ENCODE measurements at regions not wholly inside any gene's neighbourhood (a gene's known extent, or its start where the extent isn't known, plus 50 kb on each side); places are given as distances from the start of the nearest gene placed in this dataset.

DNA sequence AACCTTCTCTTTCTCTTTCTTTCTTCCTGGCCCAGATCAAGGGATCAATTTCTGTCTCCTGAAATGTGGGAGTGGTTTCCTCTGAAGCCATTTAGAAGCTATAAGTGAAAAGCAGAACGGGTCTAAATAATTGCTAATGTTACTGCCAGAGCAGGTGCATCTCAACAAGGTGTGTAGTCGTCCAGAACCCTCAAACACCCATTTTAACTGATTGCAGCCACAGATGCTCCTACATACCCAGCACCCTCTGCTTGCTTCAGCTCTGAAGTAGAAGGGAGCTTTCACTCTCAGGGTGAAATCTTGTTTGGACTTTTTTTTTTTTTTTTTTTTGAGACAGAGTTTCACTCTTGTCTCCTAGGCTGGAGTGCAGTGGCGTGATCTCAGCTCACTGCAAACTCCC is 592.1 kb upstream of the ARID1B start:
- no peak for DNase-seq (ENCODE audit: low spot score)

GRCh38 chr6:156183678-156184077 is 593.5 kb upstream of the ARID1B start:
- DNase-seq (ENCODE audit: low spot score) = no peak

DNA sequence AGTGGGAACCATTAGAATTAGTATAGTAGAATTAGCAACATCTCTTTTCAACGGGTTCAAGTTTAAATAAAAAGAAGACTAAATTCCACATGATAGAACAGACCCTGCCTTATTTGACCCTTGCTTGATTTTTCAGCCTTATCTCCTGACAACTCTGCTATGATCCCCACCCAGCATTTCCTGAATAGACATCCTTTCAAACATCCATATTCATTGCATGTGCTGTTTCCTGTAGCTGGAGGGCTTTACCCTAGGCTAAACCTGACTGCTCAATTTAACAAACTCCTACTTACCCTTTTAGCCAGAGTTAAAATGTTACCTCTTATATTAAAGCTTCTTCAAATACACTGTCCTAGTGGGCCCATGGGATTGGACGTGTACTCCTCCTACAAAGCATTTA is 594.8 kb upstream of the ARID1B start:
- no peak for DNase-seq (ENCODE audit: low spot score)

- no peak for DNase-seq (ENCODE audit: low spot score)
These were observed 595.7 kb upstream of the ARID1B start for GRCh38 chr6:156181506-156181905.

DNA sequence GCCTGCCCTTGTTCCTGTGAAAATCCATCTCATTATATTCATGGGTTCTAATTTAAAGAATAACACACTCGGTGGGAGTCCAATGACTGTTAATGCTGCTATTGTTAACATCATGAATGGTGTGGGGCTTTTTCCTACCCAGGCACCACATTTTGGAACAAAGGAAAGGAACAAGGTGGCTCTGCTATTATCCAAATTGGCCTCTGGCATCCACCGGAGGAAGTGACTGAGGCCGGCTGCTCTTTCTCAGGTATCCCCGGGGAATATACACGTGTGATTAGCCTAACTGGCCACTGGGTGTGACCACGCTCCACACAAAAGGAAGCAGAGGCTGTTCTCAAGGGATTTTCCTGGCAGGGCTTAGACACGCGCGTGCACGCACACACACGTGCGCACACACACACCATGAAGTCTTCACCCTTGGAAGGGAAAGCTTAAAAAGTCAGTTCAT is 601.2 kb upstream of the ARID1B start:
- no peak for DNase-seq (ENCODE audit: low spot score)

GRCh38 chr6:156175433-156175832 is 601.7 kb upstream of the ARID1B start:
- DNase-seq (ENCODE audit: low spot score) = no peak

DNA sequence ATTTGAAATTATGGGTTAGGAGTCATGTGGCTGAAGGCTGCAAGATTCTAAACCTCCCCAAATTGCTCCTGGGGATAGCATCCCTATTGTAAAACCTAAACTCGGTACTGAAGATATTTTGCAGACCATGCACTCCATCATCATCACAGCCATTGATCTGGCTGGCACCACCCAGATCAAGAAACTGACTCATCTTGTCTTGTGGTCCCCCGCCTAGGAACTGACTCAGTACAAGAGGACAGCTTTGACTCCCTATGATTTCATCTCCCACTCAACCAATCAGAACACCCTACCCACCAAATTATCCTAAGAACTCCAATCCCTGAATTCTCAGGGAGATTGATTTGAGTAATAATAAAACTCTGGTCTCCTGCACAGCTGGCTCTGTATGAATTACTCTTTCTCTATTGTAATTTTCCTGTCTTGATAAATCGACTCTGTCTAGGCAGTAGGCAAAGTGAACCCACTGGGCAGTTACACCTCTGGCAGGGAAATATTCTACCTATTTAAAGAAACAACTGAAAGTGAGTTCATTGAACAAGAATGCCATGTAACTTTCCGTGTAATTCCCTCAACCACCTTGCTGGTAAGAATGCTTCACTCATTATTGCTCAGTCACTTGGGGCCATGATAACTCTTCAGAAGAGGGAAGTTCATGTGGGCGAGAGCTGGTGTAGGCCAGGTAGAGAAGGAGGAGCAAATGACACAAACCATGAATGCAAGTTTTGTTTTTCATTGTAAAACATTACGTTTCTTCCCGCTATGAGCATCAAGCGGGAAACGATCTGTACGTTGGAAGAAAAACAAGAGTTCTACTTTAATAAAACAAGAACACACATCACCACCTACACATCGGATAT is 602.9 kb upstream of the ARID1B start:
- DNase-seq (ENCODE audit: low spot score) = no peak

DNA sequence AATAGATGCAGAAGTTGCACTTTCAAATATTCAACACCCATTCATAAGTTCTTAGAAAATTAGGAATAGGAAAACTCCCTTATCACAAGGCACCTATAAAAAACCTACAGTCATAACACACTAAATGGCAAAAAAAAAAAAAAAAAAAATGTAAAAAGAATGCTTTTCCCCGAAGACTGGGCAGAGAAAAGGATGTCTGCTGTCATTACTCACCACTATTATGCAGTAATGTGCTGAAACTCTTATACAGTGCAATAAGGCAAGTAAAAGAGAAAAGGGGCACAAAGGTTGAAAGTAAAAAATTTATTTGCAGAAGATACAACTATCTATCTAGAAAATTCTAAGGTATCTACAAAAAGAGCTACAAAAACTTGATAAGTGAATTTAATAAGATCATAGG is 607.8 kb upstream of the ARID1B start:
- no peak for DNase-seq (ENCODE audit: low spot score)

- no peak for DNase-seq (ENCODE audit: low spot score)
These were observed 609.5 kb upstream of the ARID1B start for GRCh38 chr6:156167625-156168071.

GRCh38 chr6:156167016-156167624 is 610.1 kb upstream of the ARID1B start:
- no peak for DNase-seq (ENCODE audit: low spot score)

GRCh38 chr6:156166093-156166492 is 611.1 kb upstream of the ARID1B start:
- no peak for DNase-seq (ENCODE audit: low spot score)

DNA sequence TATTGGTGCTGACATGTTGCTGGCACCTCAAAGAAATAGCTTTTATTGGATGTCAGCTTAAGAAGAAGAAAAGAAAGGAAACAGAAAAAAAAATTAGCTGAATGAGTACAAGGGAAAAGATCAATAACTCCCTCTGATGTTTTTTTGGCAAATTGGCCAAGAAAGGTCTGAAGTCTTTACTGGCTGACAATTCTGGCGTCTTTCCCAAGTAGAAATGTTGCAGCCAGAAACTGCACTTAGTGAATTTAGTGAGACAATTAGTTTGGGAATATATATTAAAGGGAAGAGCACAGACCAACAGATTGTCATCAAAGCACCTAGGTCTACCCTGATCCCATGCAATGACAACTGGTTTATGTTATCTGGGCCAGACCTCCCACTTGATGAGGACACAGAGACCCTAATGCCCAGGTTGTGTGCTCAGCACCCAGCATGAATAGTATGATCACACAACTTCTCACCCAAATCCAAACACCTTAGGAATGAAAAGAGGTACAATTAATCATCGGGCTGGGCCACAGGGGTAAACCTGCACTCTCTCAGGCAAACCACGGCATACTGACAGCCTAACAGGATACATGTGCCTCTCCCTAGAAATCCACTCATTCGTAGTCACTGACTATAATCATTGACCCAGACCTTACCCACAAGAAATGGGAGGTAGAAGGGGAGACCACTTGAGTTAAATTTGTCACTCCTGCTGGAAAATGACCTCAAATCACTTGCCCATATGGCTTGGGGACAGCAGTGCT is 612.3 kb upstream of the ARID1B start:
- no peak for DNase-seq (ENCODE audit: low spot score)

DNA sequence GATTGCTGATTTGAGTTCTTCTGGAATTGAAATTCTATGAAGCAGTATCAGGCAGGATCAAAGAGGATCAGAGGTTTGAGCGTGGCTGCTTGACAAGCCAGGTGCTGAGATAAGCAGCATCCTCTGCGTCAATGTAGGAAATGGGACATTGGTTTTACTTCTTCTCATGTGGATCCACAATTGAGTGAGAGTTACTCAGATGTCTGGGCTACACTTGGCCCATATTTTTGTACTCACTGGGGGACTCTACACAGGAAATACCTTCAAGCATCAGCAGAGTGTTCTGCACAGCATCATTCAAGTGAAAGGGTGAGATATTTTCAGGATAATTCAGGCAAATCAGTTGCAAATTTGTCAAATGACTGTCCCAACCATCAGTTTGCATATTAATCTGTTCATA is 613.9 kb upstream of the ARID1B start:
- DNase-seq (ENCODE audit: low spot score) = no peak

DNA sequence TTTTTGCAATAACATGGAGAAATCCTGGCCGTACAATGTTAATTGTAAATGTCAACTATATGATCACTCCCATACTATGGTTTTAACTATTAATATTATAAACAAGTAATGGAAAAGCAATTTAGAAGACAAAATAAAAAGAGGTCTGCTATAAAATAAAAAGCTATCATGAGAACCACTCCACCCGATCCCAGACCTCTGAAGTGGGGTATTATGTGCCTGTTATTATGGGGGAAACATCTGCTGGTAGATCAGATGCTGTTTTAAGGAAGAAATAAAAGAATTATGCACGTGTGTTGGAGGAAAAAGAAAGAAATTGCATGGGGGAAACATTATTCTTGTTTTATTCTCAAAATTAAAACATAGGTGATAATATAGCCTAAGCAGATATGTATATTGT is 615.7 kb upstream of the ARID1B start:
- DNase-seq (ENCODE audit: low spot score) = no peak

GRCh38 chr6:156160795-156161165 is 616.4 kb upstream of the ARID1B start:
- no peak for DNase-seq (ENCODE audit: low spot score)

DNA sequence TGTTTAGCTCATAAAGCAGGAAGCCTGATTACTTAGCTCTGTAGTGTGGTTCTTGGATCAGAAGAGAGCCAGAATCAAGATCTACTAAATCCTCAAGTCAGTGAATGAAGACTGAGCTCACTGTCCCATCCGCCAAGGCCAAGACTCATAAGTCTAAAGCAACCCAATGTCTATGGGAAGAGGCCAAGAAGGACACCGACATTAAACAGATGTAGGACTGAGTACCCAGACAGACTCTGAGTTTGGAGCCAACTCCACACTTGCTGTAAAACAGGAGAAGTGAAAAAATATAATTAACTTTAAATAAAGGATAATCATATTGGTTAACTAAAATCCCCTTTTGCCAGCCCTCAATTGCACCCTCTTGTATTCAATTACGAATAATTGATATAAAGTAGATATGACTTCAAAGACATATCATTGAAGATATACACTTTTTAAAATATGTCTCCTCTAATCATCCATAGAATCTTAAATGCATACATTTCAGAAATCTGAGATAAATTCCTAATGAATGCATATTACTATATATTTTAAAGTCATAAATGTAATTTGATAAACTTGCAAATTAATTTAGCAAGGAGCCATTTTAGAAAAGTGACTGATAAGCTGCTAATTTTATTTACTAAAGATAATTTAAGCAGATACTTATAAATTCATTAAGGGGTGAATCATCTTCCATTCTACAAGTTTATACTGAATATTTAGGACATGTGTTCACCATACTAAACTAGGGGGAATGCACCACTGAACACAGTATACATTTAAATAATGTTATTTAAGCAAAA is 617.0 kb upstream of the ARID1B start:
- no peak for DNase-seq (ENCODE audit: low spot score)

DNA sequence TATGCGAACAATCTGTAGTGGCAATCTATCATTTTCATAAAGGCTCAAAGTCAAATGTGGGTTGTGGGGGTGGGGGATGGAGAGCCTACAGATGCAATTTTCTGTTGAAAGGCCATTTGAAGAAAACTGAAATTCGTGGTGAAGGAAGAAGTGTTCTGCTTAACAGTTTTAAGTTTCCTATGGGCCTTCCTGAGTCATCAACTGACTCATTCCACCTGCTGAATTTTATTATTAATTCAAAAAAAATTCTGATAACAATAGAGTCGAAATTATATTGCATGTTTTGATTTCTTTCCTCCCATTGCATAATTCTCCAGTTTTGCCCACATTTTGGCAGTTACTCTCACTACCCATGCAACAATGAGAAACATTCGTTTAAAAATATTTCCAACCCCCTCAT is 622.3 kb upstream of the ARID1B start:
- DNase-seq (ENCODE audit: low spot score) = no peak

GRCh38 chr6:156150391-156150790 is 626.8 kb upstream of the ARID1B start:
- no peak for DNase-seq (ENCODE audit: low spot score)

DNA sequence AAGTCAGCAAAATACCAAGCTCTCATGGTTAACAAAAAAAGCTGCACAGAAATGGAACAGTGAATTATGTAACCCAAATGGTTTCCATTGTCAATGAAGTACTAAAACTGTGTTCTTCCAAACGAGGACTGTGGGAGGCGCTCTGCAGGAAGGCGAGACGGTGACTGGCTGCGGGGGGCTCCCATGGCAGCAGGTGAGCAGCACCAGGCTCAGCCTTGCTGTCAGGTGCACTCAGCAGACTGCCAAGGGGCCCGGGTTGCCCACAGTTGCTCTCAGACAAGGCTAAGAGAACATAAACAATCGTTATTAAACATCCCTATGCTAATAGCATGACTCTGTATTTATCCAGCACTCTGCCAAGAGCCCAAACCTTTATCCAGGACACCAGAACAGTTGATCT is 630.3 kb upstream of the ARID1B start:
- DNase-seq (ENCODE audit: low spot score) = no peak

DNA sequence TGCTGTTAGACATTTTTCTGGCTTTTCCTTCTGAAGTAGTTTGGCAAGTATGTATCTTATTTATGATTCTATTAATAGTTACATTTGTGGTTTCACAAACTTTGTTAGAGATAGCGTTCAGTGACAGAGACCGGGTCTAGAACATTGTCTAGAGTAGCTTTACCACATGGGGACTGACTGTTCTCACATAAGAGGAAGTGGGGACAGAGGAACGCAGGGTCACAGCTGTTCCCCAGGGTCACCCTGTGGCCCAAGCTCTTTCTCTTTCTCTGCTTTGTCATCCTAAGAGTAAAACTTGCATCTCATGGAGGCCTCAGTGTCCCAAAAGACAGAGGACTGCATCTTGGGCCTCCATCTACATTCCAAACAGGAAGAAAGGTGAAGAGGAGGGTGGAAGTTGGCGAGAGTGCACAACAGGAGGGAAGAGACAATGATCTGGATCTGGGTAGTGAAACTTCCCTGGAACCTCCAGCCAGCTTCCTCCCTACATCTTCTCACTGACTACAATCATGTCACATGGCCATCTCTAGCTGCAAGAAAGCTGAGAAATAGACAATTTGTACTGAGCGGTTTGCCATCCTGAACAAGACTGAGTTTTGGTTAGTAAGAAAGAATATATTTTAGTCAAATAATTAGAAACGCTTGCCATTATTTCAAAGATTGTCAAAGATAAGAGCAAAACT is 645.8 kb upstream of the ARID1B start:
- no peak for DNase-seq (ENCODE audit: low spot score)

DNA sequence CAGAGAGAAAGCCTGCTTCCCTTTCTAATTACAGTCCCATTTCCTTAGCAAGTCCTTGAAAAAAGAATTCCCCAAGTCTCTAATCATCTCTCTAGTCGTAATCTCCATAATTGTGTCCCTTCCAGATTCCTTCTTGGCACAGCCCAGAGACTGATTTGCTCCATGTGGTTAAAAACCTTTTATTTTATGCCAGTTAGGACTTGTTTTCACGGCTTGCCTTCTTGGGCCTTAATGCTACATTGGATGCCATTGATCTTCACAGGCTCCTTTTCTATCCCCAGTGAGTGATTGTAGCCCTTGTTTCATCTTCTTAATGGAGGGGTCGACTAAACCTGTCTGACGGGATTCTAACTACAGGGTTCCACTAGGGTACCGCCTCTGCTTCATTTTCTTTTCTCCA is 650.6 kb upstream of the ARID1B start:
- no peak for DNase-seq (ENCODE audit: low spot score)

GRCh38 chr6:156125844-156126243 is 651.3 kb upstream of the ARID1B start:
- no peak for DNase-seq (ENCODE audit: low spot score)

Data from hematopoietic multipotent progenitor cell treated with erythropoietin and hydrocortisone succinate and interleukin-3 and kit ligand, for 17 days (in vitro differentiated cells).